ENCODE measurements at regions not wholly inside any gene's neighbourhood (a gene's known extent, or its start where the extent isn't known, plus 50 kb on each side); places are given as distances from the start of the nearest gene placed in this dataset.
"Not testable (repeated sequence)": the region's sequence is repeated elsewhere in the genome, so short reads cannot be mapped to it uniquely, and the experiment has no call there.

GRCh38 chr14:27833001-27833400 is 933.6 kb upstream of the FOXG1 start:
- not testable (repeated sequence) for DNase-seq

- no peak for DNase-seq
Measured at GRCh38 chr14:27836386-27836785, 930.2 kb upstream of the FOXG1 start.

GRCh38 chr14:27845241-27845850 is 921.2 kb upstream of the FOXG1 start:
- no peak for DNase-seq

DNA sequence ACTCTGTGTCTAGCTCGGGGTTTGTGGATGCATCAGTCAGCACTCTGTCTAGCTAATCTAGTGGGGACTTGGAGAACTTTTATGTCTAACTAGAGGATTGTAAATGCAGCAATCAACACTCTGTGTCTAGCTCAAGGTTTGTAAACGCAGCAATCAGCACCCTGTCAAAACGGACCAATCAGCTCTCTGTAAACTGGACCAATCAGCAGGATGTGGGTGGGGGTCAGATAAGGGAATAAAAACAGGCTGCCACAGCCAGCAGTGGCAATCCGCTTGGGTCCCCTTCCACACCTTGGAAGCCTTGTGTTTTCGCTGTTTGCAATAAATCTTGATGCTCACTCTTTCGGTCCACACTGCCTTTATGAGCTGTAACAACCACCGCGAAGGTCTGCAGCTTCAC is 920.7 kb upstream of the FOXG1 start:
- no peak for DNase-seq

- DNase-seq, result not testable (repeated sequence)
Measured at GRCh38 chr14:27847480-27847879, 919.1 kb upstream of the FOXG1 start.

- not testable (repeated sequence) for DNase-seq
Measured at GRCh38 chr14:27849193-27849592, 917.4 kb upstream of the FOXG1 start.

- no peak for DNase-seq
Measured at GRCh38 chr14:27862684-27863083, 903.9 kb upstream of the FOXG1 start.

DNA sequence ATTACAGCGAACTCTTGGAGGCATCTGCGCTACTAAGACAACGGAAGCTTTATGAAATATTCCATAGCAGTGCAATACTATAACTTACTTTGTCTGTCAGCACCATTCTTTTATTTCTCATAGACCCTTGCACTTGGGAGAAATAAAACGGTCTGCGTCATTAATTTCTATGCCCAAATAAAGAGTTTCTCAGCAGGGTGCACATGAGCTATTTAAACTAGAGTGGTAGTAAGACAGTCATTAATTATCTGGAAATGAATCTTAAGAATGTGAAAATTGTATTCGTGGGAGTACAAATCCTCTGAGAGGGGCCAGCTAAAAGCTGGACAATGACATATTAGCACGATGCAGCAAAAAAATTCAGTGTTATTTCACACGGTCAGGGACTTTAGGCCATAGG is 903.4 kb upstream of the FOXG1 start:
- DNase-seq, result no peak

DNA sequence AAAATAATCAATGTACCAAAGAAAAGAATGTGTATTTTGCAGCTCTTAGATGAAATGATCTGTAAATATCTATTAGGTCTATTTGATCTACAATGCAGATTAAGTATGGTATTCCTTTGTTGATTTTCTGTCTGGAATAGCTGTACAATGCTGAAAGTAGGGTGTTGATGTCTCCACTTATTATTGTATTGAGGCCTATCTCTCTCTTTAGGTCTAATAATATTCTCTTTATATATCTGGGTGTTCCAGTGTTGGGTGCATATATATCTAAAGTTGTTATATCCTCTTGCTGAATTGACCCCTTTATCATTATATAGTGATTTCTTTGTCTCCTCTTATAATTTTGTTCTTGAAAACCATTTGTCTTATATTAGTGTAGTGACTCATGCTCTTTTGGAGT is 885.5 kb upstream of the FOXG1 start:
- no peak for DNase-seq

GRCh38 chr14:27881646-27882045 is 884.9 kb upstream of the FOXG1 start:
- DNase-seq, result no peak

- no peak for DNase-seq
Measured at GRCh38 chr14:27886256-27886655, 880.3 kb upstream of the FOXG1 start.

GRCh38 chr14:27890259-27890658 is 876.3 kb upstream of the FOXG1 start:
- no peak for DNase-seq

DNA sequence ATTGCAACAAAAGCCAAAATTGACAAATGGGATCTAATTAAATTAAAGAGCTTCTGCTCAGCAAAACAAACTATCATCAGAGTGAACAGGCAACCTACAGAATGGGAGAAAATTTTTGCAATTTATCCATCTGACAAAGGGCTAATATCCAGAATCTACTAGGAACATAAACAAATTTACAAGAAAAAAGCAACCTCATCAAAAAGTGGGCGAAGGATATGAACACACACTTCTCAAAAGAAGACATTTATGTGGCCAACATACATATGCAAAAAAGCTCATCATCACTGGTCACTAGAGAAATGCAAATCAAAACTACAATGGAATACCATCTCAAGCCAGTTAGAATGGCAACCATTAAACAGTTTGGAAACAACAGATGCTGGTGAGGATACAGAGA is 858.1 kb upstream of the FOXG1 start:
- DNase-seq, result not testable (repeated sequence)

- DNase-seq, result no peak
Measured at GRCh38 chr14:27916326-27916725, 850.3 kb upstream of the FOXG1 start.

DNA sequence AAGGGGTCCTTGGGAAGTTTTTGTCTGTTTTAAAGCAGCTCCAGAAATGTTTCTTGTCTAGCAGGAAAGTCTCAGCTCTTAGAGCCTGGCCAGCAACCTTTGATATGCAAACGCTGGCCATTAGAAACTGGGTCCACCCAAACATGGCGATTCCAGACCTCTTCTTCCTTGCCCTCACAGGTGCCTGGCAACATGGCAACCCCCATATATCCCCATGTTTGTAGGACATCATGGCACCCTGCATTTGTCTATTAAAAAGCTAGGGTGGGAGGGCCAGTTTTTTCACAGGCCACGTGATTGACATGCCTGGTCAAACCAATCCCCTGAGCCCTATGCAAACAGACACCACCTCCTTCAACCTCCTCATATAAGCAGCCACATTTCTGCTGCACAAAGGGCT is 848.7 kb upstream of the FOXG1 start:
- no peak for DNase-seq

- no peak for DNase-seq
Measured at GRCh38 chr14:27927519-27927918, 839.1 kb upstream of the FOXG1 start.

DNA sequence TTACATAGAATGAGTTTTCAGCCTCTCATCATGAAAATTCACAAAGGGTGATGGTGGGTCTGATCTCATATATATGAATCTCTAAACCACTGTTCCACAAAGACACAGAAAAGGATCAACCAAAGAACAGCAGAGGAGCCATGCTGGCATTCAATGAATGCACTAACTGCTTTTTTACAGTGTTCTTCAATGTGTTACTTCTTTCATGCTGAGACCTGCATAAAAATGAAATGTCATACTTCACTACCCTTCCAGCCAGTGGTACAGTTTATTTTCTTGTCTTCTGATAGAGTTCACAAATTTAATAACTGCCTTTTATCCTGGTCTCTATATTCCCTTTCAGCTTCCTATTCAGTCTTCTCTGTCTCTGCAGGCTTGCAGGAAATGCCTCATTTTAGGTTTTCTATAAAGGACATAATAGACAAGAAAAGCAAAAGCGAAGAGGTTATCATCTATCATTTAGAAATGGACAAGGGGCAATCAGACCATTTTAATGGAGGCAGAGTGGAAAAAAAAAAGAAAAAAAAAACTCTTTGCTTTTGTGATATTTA is 836.7 kb upstream of the FOXG1 start:
- no peak for DNase-seq

DNA sequence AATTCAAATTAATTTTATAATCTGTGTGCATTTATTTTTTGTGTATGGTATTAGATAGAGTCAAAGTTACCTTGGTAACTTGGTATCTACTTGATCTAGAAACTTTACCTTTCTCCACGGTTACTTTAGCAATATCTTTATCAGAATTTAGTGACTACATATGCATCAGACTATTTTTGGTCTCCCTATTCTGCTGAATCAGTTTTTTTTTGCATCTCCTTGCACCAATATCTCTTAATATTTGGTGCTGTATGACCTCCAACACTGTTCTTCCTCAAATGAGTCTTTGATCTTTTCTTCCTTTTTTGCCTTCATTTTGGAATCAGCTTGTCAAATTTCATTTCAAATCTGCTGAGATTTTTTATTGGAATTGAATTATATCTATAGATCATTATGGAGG is 828.2 kb upstream of the FOXG1 start:
- DNase-seq, result no peak

DNA sequence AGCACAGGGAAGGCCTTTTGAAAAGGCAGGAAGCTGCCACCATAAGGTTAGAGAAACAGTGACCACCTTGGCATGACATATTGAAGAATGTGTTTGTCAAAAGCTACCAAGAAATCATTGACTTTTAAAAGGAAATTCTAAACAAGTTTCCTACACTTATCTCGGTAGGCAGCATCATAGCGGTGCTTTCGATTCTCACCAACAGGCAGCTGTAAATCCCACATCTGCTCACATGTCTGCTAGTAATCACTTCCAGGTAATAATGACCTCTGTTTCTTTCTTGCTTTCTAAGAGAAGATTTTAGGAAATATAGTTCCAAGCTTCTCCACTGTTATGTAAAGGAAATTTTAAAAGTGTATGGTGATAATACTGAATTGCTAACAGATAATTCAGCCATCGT is 821.1 kb upstream of the FOXG1 start:
- no peak for DNase-seq

GRCh38 chr14:27958757-27959156 is 807.8 kb upstream of the FOXG1 start:
- no peak for DNase-seq

DNA sequence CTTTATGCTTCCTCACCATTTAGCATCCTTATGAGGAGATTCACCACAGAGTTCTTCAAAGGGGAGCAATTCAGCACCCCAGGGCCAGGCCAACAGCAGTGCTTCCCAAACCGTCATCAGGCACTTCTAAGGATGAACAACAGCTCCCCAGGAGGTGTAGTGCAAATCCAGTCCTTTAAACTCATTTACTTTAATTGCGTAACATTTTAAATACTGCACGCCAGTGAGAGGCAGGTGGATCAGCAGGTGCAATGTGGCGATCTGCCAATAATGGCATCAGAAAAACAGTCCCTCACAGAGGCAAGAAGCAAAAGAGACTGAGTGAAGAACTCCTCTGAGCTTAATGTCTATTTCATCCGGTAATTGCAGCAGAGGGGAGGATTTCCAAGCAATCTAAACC is 770.9 kb upstream of the FOXG1 start:
- no peak for DNase-seq

DNA sequence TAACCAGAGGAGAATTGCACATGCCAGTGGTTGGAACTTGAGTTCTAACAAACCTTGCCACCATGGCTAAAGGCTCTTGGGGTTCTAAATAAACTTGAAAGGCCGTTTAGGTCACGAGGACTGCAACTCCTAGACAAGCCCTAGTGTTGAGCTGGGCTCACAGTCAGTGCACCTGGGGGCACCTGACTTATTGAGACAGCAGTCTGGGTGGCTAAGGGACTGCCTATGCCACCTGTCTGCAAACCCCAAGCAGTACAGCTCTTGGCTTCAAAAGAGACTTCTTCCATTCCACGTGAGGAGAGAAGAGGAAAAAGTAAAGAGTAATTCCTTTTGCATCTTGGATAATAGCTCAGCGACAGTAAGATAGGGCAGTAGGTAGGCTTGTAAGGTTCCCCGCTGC is 765.6 kb upstream of the FOXG1 start:
- DNase-seq, result no peak

- no peak for DNase-seq
Measured at GRCh38 chr14:28012629-28013415, 753.8 kb upstream of the FOXG1 start.

DNA sequence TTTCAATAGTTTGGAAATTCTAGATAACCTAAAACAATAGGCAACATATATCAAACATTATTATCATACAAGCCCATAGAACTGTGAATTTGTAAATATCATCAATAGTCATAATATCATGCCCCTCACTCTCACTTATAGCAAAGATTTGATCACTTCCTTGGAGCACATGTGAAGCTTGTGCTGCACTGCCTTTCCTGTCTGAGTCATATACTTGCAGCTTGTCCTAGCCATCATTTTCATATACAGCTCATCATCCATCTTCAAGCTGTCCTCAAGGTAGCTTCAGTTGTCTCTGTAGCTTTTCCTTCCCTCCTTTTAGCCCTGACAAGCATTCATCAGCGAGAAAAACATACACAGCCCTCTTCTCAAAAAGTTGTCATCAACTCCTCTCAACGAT is 746.5 kb upstream of the FOXG1 start:
- no peak for DNase-seq

DNA sequence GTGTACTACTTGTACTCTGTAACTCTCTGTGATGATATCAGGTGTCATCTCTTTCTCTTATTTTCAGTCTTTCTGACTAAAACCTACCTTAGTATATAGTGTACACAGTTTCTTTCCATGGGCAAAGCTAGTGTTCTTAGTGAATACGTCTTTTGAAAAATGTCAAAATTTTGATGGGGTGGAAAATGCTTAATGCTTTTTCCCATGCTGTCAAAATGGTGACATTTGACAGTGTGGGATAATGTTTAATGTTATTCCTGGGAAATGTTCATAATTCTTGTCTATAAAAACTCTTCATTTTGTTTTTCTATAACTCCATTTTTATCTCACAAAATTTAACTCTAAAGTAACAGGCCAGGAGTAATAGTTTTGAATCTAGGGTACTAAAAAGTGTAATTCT is 742.7 kb upstream of the FOXG1 start:
- no peak for DNase-seq

Measured in CD4-positive, alpha-beta T cell treated with Interferon alpha-2 for 1 hour (primary cell).